OCI-LY7 (cell line): ENCODE measurements at regions not wholly inside any gene's neighbourhood (a gene's known extent, or its start where the extent isn't known, plus 50 kb on each side); places are given as distances from the start of the nearest gene placed in this dataset.

Experiments
- CTCF ChIP-seq: fragments of 200-600 bp; sonication (generic); conservative IDR thresholded peaks from 2 replicates; pipeline ENCODE4 v1.5.1; 2014; ENCODE audit warnings: mild to moderate bottlenecking, antibody characterized with exemption, low read length, moderate library complexity, mixed read lengths
- EZH2phosphoT487 ChIP-seq: fragments of 200-600 bp; sonication (generic); IDR thresholded peaks from 2 replicates; pipeline ENCODE4 v1.6.1; 2018; ENCODE audit warnings: low read depth, borderline replicate concordance, mild to moderate bottlenecking, mixed run types, antibody characterized with exemption, low read length, moderate library complexity, mixed read lengths

- TF ChIP-seq CTCF (no peak), EZH2phosphoT487 (no peak)
Measured at GRCh38 chr2:11032396-11032795, 120.7 kb downstream of the KCNF1 start.
